ENCODE measurements at regions not wholly inside any gene's neighbourhood (a gene's known extent, or its start where the extent isn't known, plus 50 kb on each side); places are given as distances from the start of the nearest gene placed in this dataset.

- H3K27ac Mint-ChIP-seq: no peak overlapping the region
- no peak overlapping the region for H3K4me3 Mint-ChIP-seq
- H3K9me3 Mint-ChIP-seq: no peaks in the 10 kb centered on the region
- H3K36me3 Mint-ChIP-seq (ENCODE audit: low read depth): no peaks in the 10 kb centered on the region
- peaks cover 2% of the 10 kb centered on the region for H3K4me1 Mint-ChIP-seq (ENCODE audit: low read depth)
- peaks cover 5% of the 10 kb centered on the region for H3K27me3 Mint-ChIP-seq (ENCODE audit: low read depth)
Observed at GRCh38 chr11:19661827-19662226, 50.8 kb upstream of the NAV2 start.

DNA sequence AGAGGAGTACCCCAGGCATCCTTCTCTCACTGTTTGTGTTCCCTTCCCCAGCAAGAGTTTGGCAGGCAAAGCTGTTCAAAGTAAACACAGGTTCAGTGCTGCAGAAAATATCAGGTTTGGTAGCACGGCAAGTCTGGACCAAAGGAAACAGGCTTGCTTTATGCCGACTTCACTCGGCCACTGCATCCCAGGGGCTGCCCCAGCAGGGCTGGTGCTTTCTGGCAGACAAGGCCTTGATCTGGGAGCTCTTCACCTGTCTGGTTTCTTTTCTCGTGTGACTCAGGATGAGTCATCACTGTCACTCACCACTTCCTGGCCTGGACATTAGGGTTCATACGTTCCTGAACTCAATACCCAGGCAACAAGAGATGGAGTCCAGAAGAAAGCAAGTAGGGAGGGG is 52.6 kb upstream of the NAV2 start:
- H3K36me3 Mint-ChIP-seq (ENCODE audit: low read depth): no peaks in the 10 kb centered on the region
- H3K4me3 Mint-ChIP-seq: no peak overlapping the region
- H3K9me3 Mint-ChIP-seq: no peaks in the 10 kb centered on the region
- peaks cover 9% of the 10 kb centered on the region for H3K27me3 Mint-ChIP-seq (ENCODE audit: low read depth)
- no peak overlapping the region for H3K27ac Mint-ChIP-seq
- peaks cover 2% of the 10 kb centered on the region for H3K4me1 Mint-ChIP-seq (ENCODE audit: low read depth)

DNA sequence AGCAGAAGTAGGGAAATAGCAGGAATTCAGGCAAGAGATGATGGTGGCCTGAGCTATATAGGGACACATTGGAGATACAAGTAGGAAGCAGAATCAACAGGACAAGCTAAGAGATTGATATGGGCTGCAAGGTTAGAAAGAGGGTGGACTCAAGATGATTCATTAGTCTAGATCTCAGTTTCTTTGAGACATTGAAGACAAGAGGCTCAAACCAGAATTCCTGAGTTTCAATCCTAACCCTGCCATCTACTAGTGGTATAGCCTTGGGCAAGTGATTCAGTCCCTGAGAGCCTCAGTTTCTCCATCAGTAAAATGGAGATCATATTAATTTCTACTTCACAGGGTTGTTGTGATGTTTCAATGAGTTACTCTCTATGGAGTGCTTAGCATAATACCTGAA is 53.1 kb upstream of the NAV2 start:
- no peak overlapping the region for H3K4me3 Mint-ChIP-seq
- peaks cover 2% of the 10 kb centered on the region for H3K4me1 Mint-ChIP-seq (ENCODE audit: low read depth)

DNA sequence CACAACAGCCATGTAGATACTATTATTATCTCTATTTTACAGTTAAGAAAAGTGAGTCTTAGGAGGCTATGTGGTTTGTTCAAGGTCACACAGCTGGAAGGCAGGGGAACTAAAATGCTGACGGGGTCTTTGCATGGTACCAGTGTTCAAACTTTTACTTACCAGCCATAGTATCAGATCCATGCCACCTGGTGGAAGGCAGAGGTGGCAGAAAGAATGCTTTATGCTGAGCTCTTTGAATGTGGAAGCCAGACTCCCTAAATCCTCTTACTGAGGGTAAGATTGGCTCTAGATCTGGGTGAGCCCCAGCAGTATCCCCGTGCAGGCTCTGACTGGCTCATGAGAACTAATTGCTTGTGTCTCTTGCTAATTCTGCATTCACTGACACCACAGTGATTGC is 54.3 kb upstream of the NAV2 start:
- H3K27me3 Mint-ChIP-seq (ENCODE audit: low read depth): peaks cover 5% of the 10 kb centered on the region
- H3K4me3 Mint-ChIP-seq: no peak overlapping the region
- no peak overlapping the region for H3K27ac Mint-ChIP-seq
- H3K4me1 Mint-ChIP-seq (ENCODE audit: low read depth): peaks cover 2% of the 10 kb centered on the region
- H3K36me3 Mint-ChIP-seq (ENCODE audit: low read depth): no peaks in the 10 kb centered on the region
- no peaks in the 10 kb centered on the region for H3K9me3 Mint-ChIP-seq

More for the DNA sequence above, 53.1 kb upstream of the NAV2 start:
- H3K36me3 Mint-ChIP-seq (ENCODE audit: low read depth): no peaks in the 10 kb centered on the region
- H3K27me3 Mint-ChIP-seq (ENCODE audit: low read depth): peaks cover 9% of the 10 kb centered on the region
- H3K27ac Mint-ChIP-seq: no peak overlapping the region
- H3K9me3 Mint-ChIP-seq: no peaks in the 10 kb centered on the region

DNA sequence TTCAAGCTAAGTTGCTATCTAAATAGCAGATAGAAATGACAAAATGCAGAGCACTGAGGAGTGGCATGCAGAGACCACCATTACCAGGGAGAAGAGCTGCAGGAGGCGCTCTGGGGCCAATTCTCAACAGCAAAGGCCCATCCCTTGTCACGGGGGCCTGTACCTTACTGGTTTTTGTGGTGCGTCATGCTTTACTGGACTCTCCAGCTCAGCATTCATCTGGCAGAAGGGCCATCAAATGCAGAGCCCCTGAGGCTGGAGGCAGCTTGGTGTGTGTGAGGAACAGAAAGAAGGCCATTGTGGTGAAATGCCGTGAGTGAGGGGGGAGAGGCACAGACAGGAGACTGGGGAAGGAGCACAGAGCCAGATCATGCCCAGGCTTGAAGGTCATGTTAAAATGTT is 56.5 kb upstream of the NAV2 start:
- no peak overlapping the region for H3K4me3 Mint-ChIP-seq
- H3K36me3 Mint-ChIP-seq (ENCODE audit: low read depth): no peaks in the 10 kb centered on the region
- peaks cover 2% of the 10 kb centered on the region for H3K4me1 Mint-ChIP-seq (ENCODE audit: low read depth)
- H3K27ac Mint-ChIP-seq: no peak overlapping the region
- H3K27me3 Mint-ChIP-seq (ENCODE audit: low read depth): peaks cover 5% of the 10 kb centered on the region
- H3K9me3 Mint-ChIP-seq: no peaks in the 10 kb centered on the region

- Mint-ChIP-seq H3K4me1 (ENCODE audit: low read depth) (no peaks in the 10 kb centered on the region), H3K9me3 (no peaks in the 10 kb centered on the region), H3K4me3 (no peak overlapping the region), H3K36me3 (ENCODE audit: low read depth) (no peaks in the 10 kb centered on the region), H3K27me3 (ENCODE audit: low read depth) (peaks cover 5% of the 10 kb centered on the region), H3K27ac (no peak overlapping the region)
Observed at GRCh38 chr11:19652623-19653375, 59.8 kb upstream of the NAV2 start.

DNA sequence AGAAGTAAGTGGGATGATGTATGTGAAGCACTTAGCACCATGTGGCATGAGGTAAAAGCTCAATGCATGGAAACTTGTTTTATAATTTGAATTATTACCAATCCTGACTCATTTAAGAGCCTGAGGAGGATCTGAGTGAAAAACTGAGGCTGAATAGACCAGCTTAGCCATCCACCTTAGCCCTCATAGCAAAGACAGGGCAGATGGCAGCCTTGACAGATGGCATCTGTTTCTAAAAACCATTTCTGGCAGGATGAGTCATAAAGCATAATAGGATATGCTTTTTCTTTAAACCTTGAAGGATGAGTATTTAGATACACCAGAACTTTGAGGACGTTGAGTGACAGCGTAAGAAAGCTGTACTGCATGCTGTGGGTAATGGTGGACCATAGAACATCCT is 61.0 kb upstream of the NAV2 start:
- no peaks in the 10 kb centered on the region for H3K36me3 Mint-ChIP-seq (ENCODE audit: low read depth)
- no peak overlapping the region for H3K27ac Mint-ChIP-seq
- no peaks in the 10 kb centered on the region for H3K4me1 Mint-ChIP-seq (ENCODE audit: low read depth)
- H3K27me3 Mint-ChIP-seq (ENCODE audit: low read depth): peaks cover 2% of the 10 kb centered on the region
- no peaks in the 10 kb centered on the region for H3K9me3 Mint-ChIP-seq
- no peak overlapping the region for H3K4me3 Mint-ChIP-seq

DNA sequence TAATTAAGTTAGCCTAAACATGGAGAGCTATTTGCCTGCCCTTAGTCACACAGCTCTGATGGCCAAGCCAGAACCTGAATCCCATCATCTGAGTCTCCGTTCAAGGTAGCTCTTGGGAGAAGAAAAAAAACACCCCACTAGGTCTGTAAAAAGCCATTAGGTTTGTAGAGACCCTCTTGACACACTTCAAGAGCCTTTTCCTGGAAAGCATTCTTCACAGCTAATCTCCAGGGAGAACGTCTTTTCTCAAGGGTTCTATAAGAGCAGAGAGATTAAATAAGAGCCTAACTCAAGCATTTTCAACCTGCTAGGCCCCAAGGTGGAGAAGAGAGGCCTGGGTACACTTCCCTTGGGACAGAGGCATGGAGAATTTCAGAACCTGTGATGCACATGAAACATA is 61.6 kb upstream of the NAV2 start:
- Mint-ChIP-seq H3K36me3 (ENCODE audit: low read depth) (no peaks in the 10 kb centered on the region), H3K4me1 (ENCODE audit: low read depth) (no peaks in the 10 kb centered on the region), H3K27me3 (ENCODE audit: low read depth) (no peaks in the 10 kb centered on the region), H3K9me3 (no peaks in the 10 kb centered on the region), H3K27ac (no peak overlapping the region), H3K4me3 (no peak overlapping the region)

GRCh38 chr11:19650467-19650866 is 62.2 kb upstream of the NAV2 start:
- Mint-ChIP-seq H3K4me3 (no peak overlapping the region), H3K27ac (no peak overlapping the region), H3K36me3 (ENCODE audit: low read depth) (no peaks in the 10 kb centered on the region), H3K9me3 (no peaks in the 10 kb centered on the region), H3K27me3 (ENCODE audit: low read depth) (no peaks in the 10 kb centered on the region), H3K4me1 (ENCODE audit: low read depth) (no peaks in the 10 kb centered on the region)

GRCh38 chr11:19649751-19650150 is 62.9 kb upstream of the NAV2 start:
- H3K4me3 Mint-ChIP-seq: no peak overlapping the region
- H3K36me3 Mint-ChIP-seq (ENCODE audit: low read depth): no peaks in the 10 kb centered on the region
- no peak overlapping the region for H3K27ac Mint-ChIP-seq
- H3K4me1 Mint-ChIP-seq (ENCODE audit: low read depth): no peaks in the 10 kb centered on the region
- H3K9me3 Mint-ChIP-seq: no peaks in the 10 kb centered on the region
- H3K27me3 Mint-ChIP-seq (ENCODE audit: low read depth): no peaks in the 10 kb centered on the region

DNA sequence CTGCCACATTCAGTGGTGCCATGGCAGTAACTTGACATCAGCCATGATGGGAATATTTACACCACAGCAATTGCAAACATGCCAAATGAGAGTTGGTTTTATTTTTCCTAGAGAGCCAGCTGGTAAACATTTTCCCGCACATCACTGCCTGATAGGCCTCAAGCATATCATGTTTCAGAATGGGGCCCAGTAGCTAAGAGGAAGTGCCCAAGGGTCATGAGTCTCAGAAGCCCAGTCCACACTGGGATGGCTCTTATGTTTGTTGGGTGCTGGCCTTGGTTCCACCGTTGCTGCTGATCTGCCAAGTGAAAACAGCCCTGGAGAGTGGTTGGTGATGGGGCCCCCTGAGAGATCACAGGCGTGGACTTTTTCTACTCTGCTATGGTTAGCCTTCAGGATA is 64.3 kb upstream of the NAV2 start:
- Mint-ChIP-seq H3K9me3 (no peaks in the 10 kb centered on the region), H3K27me3 (ENCODE audit: low read depth) (no peaks in the 10 kb centered on the region), H3K36me3 (ENCODE audit: low read depth) (no peaks in the 10 kb centered on the region)

GRCh38 chr11:19647816-19648215 is 64.8 kb upstream of the NAV2 start:
- no peaks in the 10 kb centered on the region for H3K36me3 Mint-ChIP-seq (ENCODE audit: low read depth)

More for the DNA sequence above, 64.3 kb upstream of the NAV2 start:
- Mint-ChIP-seq H3K4me1 (ENCODE audit: low read depth) (no peaks in the 10 kb centered on the region), H3K27ac (no peak overlapping the region), H3K4me3 (no peak overlapping the region)

DNA sequence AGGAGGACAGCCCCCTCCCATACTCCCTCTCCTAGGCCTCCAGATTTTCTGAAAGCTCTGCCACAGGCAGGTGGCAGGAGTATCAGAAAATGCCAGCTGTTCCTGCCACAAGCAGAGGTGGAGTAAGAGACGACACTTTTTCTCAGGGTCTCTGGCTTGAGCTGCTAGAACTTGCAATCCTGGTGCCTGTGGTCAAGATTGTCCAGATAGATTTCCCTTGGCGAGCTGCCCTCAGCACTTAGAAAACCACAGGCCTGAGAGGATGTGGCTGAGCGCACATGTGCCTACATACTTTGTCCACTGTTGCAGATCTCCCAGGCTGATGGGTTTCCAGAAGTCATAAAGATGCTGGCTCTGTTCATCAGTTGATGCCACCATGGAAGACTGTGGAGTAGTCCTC is 65.7 kb upstream of the NAV2 start:
- Mint-ChIP-seq H3K36me3 (ENCODE audit: low read depth) (no peaks in the 10 kb centered on the region), H3K4me1 (ENCODE audit: low read depth) (no peaks in the 10 kb centered on the region), H3K4me3 (no peak overlapping the region), H3K27ac (no peak overlapping the region), H3K9me3 (no peaks in the 10 kb centered on the region), H3K27me3 (ENCODE audit: low read depth) (no peaks in the 10 kb centered on the region)

More at GRCh38 chr11:19647816-19648215, 64.8 kb upstream of the NAV2 start:
- Mint-ChIP-seq H3K27ac (no peak overlapping the region), H3K4me1 (ENCODE audit: low read depth) (no peaks in the 10 kb centered on the region), H3K27me3 (ENCODE audit: low read depth) (no peaks in the 10 kb centered on the region), H3K9me3 (no peaks in the 10 kb centered on the region), H3K4me3 (no peak overlapping the region)

DNA sequence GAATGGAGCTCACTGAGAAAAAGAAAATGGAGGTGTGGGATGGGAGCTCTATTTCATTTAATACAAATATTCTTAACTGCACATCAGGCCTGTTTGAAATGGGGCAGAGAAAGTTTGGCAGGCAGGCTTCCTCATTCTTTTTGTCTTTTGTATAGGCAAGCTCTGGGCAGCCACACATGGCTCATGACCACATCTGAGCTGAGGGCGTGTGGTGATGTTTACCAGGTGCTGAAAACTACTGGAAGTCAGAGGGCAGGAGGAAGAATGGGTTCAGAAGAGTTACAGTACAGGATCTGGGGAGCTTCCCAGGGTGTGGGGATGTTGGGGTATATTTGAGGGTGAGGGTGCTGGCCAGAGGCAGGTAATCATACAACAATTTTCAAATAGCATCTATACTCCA is 66.3 kb upstream of the NAV2 start:
- no peaks in the 10 kb centered on the region for H3K9me3 Mint-ChIP-seq
- no peaks in the 10 kb centered on the region for H3K27me3 Mint-ChIP-seq (ENCODE audit: low read depth)
- H3K27ac Mint-ChIP-seq: no peak overlapping the region

DNA sequence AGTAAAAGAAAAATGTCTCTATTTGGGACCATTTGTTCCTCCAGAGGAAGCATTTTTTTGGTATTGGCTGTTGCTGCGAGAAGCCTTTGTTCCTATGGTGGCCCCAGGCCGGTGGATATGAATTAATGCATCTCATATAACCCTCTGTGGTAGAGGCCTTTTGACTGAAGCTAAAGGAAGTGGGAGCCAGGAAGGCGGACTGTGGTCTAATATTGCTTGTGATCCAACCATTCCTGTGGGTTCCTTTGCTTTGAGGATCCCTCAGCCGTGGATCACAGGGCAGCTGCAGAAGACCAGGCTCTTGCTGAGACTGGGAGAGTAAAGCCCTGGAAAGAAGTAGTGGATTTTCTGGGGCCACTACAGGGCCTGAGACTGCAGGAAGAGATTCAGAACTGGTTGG is 68.3 kb upstream of the NAV2 start:
- Mint-ChIP-seq H3K36me3 (ENCODE audit: low read depth) (no peaks in the 10 kb centered on the region), H3K4me1 (ENCODE audit: low read depth) (no peaks in the 10 kb centered on the region), H3K4me3 (no peak overlapping the region), H3K9me3 (no peaks in the 10 kb centered on the region), H3K27ac (no peak overlapping the region), H3K27me3 (ENCODE audit: low read depth) (no peaks in the 10 kb centered on the region)

More for the DNA sequence above, 66.3 kb upstream of the NAV2 start:
- Mint-ChIP-seq H3K4me3 (no peak overlapping the region), H3K4me1 (ENCODE audit: low read depth) (no peaks in the 10 kb centered on the region), H3K36me3 (ENCODE audit: low read depth) (no peaks in the 10 kb centered on the region)

Measured in T-helper 1 cell treated with Interleukin-12 subunit alpha and Interleukin-12 subunit beta and Interleukin-4 antibody, amounts not matched to agents 30 μg/mL and 1 μg/mL, for 36 hours (primary cell).